ENCODE measurements at regions not wholly inside any gene's neighbourhood (a gene's known extent, or its start where the extent isn't known, plus 50 kb on each side); places are given as distances from the start of the nearest gene placed in this dataset.

GRCh38 chr2:163375070-163375469 lies 360.7 kb downstream of the FIGN start:
- peaks cover 5% of the 10 kb centered on the region; the same call in 1 of the 2 replicates for H3K4me1 ChIP-seq (ENCODE audit: low read length)
- H3K36me3 ChIP-seq (replicated peaks; ENCODE audit: low read depth, low read length): no peaks in the 10 kb centered on the region
- no peak overlapping the region for H2AFZ ChIP-seq (ENCODE audit: low read depth, low read length)

GRCh38 chr2:163374282-163374681 lies 361.5 kb downstream of the FIGN start:
- H3K4me1 ChIP-seq (ENCODE audit: low read length): peaks cover 5% of the 10 kb centered on the region; the same call in 1 of the 2 replicates
- no peaks in the 10 kb centered on the region for H3K27me3 ChIP-seq (ENCODE audit: low read depth, low read length)
- no peaks in the 10 kb centered on the region for H3K79me2 ChIP-seq (ENCODE audit: low read length)
- no peak for TF ChIP-seq EZH2phosphoT487 (IDR thresholded peaks at IDR 0.05; ENCODE audit: low read depth)
- TF ChIP-seq, protein P1, sequence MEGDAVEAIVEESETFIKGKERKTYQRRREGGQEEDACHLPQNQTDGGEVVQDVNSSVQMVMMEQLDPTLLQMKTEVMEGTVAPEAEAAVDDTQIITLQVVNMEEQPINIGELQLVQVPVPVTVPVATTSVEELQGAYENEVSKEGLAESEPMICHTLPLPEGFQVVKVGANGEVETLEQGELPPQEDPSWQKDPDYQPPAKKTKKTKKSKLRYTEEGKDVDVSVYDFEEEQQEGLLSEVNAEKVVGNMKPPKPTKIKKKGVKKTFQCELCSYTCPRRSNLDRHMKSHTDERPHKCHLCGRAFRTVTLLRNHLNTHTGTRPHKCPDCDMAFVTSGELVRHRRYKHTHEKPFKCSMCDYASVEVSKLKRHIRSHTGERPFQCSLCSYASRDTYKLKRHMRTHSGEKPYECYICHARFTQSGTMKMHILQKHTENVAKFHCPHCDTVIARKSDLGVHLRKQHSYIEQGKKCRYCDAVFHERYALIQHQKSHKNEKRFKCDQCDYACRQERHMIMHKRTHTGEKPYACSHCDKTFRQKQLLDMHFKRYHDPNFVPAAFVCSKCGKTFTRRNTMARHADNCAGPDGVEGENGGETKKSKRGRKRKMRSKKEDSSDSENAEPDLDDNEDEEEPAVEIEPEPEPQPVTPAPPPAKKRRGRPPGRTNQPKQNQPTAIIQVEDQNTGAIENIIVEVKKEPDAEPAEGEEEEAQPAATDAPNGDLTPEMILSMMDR (IDR thresholded peaks at IDR 0.05; ENCODE audit: low read depth, low read length): no peak
- H4K20me1 ChIP-seq (ENCODE audit: insufficient read depth, low read length): no peaks in the 10 kb centered on the region
- H3K9ac ChIP-seq (ENCODE audit: low read length): no peak overlapping the region
- H3K36me3 ChIP-seq (replicated peaks; ENCODE audit: low read depth, low read length): no peaks in the 10 kb centered on the region
- H3K4me3 ChIP-seq (ENCODE audit: low read length): no peak overlapping the region
- H3K27ac ChIP-seq (ENCODE audit: low read length): no peak overlapping the region
- no peaks in the 10 kb centered on the region for H3K9me3 ChIP-seq (ENCODE audit: insufficient read depth, low read length)
- H2AFZ ChIP-seq (ENCODE audit: low read depth, low read length): no peak overlapping the region
- H3K4me2 ChIP-seq (ENCODE audit: low read length): no peak overlapping the region

More at GRCh38 chr2:163375070-163375469, 360.7 kb downstream of the FIGN start:
- H3K9ac ChIP-seq (ENCODE audit: low read length): no peak overlapping the region
- H3K9me3 ChIP-seq (ENCODE audit: insufficient read depth, low read length): no peaks in the 10 kb centered on the region
- H4K20me1 ChIP-seq (ENCODE audit: insufficient read depth, low read length): no peaks in the 10 kb centered on the region
- no peak overlapping the region for H3K27ac ChIP-seq (ENCODE audit: low read length)
- H3K4me3 ChIP-seq (ENCODE audit: low read length): no peak overlapping the region
- no peak for TF ChIP-seq EZH2phosphoT487 (IDR thresholded peaks at IDR 0.05; ENCODE audit: low read depth)
- TF ChIP-seq, protein P1 (IDR thresholded peaks at IDR 0.05; ENCODE audit: low read depth, low read length): no peak
- no peak overlapping the region for H3K4me2 ChIP-seq (ENCODE audit: low read length)
- no peaks in the 10 kb centered on the region for H3K79me2 ChIP-seq (ENCODE audit: low read length)
- no peaks in the 10 kb centered on the region for H3K27me3 ChIP-seq (ENCODE audit: low read depth, low read length)

GRCh38 chr2:163373496-163373895 lies 362.3 kb downstream of the FIGN start:
- no peaks in the 10 kb centered on the region for H3K79me2 ChIP-seq (ENCODE audit: low read length)
- no peaks in the 10 kb centered on the region for H3K36me3 ChIP-seq (replicated peaks; ENCODE audit: low read depth, low read length)
- peaks cover 5% of the 10 kb centered on the region; the same call in 1 of the 2 replicates for H3K4me1 ChIP-seq (ENCODE audit: low read length)
- H3K27me3 ChIP-seq (ENCODE audit: low read depth, low read length): no peaks in the 10 kb centered on the region
- no peaks in the 10 kb centered on the region for H4K20me1 ChIP-seq (ENCODE audit: insufficient read depth, low read length)
- H3K9ac ChIP-seq (ENCODE audit: low read length): no peak overlapping the region
- TF ChIP-seq, protein P1 (IDR thresholded peaks at IDR 0.05; ENCODE audit: low read depth, low read length): no peak
- TF ChIP-seq EZH2phosphoT487 (IDR thresholded peaks at IDR 0.05; ENCODE audit: low read depth): no peak
- no peaks in the 10 kb centered on the region for H3K9me3 ChIP-seq (ENCODE audit: insufficient read depth, low read length)
- no peak overlapping the region for H3K4me2 ChIP-seq (ENCODE audit: low read length)
- H3K4me3 ChIP-seq (ENCODE audit: low read length): no peak overlapping the region
- H3K27ac ChIP-seq (ENCODE audit: low read length): no peak overlapping the region
- H2AFZ ChIP-seq (ENCODE audit: low read depth, low read length): no peak overlapping the region

DNA sequence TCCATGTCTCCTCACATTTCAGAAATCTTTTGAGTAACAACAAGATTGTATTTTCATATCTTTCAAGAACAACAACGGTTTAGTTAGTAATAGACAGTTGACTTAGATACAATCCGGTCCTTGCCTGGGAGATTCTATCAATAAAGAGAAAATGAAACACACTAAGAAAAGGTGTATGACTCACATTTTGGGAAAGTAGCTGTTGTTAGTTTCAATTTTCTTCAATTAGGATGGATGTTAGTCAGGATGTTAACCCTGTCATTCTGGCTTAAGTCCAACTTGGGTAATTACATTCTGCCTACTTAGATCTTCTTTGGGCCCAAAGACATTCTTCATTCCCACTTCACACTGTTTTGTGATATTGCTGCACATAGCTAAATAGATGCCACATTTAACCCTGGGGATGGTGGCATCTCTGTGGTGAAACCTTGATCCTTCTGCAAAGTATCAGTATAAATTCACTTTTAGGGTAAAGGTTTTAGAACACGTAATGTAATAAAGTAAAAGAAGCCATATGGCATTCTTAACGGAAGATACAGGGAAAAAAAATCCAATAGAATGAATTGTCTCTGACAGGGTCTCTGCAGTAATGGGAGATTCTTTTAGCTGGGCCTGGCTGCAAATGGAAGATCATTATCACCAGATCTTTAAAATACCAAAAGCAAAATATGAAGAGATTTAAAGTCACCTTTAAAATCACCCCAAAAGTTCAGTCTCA lies 365.5 kb downstream of the FIGN start:
- Histone ChIP-seq H3K4me3 (ENCODE audit: low read length) (no peak overlapping the region), H3K9me3 (ENCODE audit: insufficient read depth, low read length) (no peaks in the 10 kb centered on the region), H3K4me1 (ENCODE audit: low read length) (peaks cover 5% of the 10 kb centered on the region; the same call in 1 of the 2 replicates), H3K4me2 (ENCODE audit: low read length) (no peak overlapping the region), H3K27ac (ENCODE audit: low read length) (no peak overlapping the region), H2AFZ (ENCODE audit: low read depth, low read length) (no peak overlapping the region), H3K36me3 (replicated peaks; ENCODE audit: low read depth, low read length) (no peaks in the 10 kb centered on the region), H3K9ac (ENCODE audit: low read length) (no peak overlapping the region), H4K20me1 (ENCODE audit: insufficient read depth, low read length) (no peaks in the 10 kb centered on the region), H3K27me3 (ENCODE audit: low read depth, low read length) (no peaks in the 10 kb centered on the region), H3K79me2 (ENCODE audit: low read length) (no peaks in the 10 kb centered on the region)
- TF ChIP-seq, protein P1 (IDR thresholded peaks at IDR 0.05; ENCODE audit: low read depth, low read length): no peak
- TF ChIP-seq EZH2phosphoT487 (IDR thresholded peaks at IDR 0.05; ENCODE audit: low read depth): no peak

Measured in OCI-LY3 (cell line).